ENCODE measurements at regions not wholly inside any gene's neighbourhood (a gene's known extent, or its start where the extent isn't known, plus 50 kb on each side); places are given as distances from the start of the nearest gene placed in this dataset.

GRCh38 chr5:44233691-44234090 is 155.5 kb downstream of the FGF10 start:
- no peak for TF ChIP-seq CTCF (IDR thresholded peaks at IDR 0.05)
- no peak for TF ChIP-seq EP300 (IDR thresholded peaks at IDR 0.05; ENCODE audit: low read depth)
